H1 (cell line): ENCODE measurements at regions not wholly inside any gene's neighbourhood (a gene's known extent, or its start where the extent isn't known, plus 50 kb on each side); places are given as distances from the start of the nearest gene placed in this dataset.
A peak's percentile ranks its signal among the peaks of the same experiment; 100 is the strongest.

Source experiments
- CTCF ChIA-PET: fragments of 300-600 bp; sonication (Branson Sonifier 250); formaldehyde crosslinking; loops from one replicate; lab custom pipeline; 2021; ENCODE audit not compliant: partially characterized antibody; lab: Charles Lee
- POLR2A ChIA-PET: fragments of 300-600 bp; sonication (Branson Sonifier 250); formaldehyde crosslinking; loops from one replicate; lab custom pipeline; 2021; ENCODE audit warnings: inconsistent platforms; ENCODE audit not compliant: partially characterized antibody; lab: Charles Lee
- DNase-seq, 2 experiments: peaks; one replicate each; pipeline versions ENCODE4 v3.0.0 to v3.0.0-alpha.2; 2010 to 2022; ENCODE audit warnings: low spot score in 2 of 2, low read depth in 1 of 2, mixed read lengths in 1 of 2
- FAIRE-seq: peaks from 2 replicates; lab custom pipeline; 2011; peaks lifted over from hg19 to GRCh38; lab: Jason Lieb, UNC
- H2AFZ ChIP-seq: 2 replicates; pipeline ENCODE4 v1.8.1; 2012; ENCODE audit warnings: low read length, inconsistent platforms
- H2AK5ac ChIP-seq: 2 replicates; pipeline ENCODE4 v1.6.1; 2013; ENCODE audit warnings: low read depth, low read length
- H2BK120ac ChIP-seq: replicated peaks from 2 replicates; pipeline ENCODE3; 2013; ENCODE audit warnings: low read depth, low read length, inconsistent platforms
- H2BK12ac ChIP-seq: 2 replicates; pipeline ENCODE4 v1.6.1; 2013; ENCODE audit warnings: low read depth, low read length
- H2BK15ac ChIP-seq: 2 replicates; pipeline ENCODE4 v1.6.1; 2013; ENCODE audit warnings: low read length
- H2BK20ac ChIP-seq: 2 replicates; pipeline ENCODE4 v1.6.1; 2013; ENCODE audit warnings: low read length
- H2BK5ac ChIP-seq: 2 replicates; pipeline ENCODE4 v1.6.1; 2013; ENCODE audit warnings: low read depth, low read length
- H3K14ac ChIP-seq: 2 replicates; pipeline ENCODE4 v1.6.1; 2013; ENCODE audit warnings: inconsistent platforms; ENCODE audit not compliant: insufficient read length
- H3K18ac ChIP-seq: 2 replicates; pipeline ENCODE4 v1.6.1; 2013; ENCODE audit warnings: low read length; ENCODE audit errors: extremely low read depth
- H3K23ac ChIP-seq: 2 replicates; pipeline ENCODE4 v1.6.1; 2013; ENCODE audit warnings: inconsistent platforms; ENCODE audit not compliant: insufficient read length
- H3K23me2 ChIP-seq: 2 replicates; pipeline ENCODE4 v1.6.1; 2013; ENCODE audit warnings: low read depth, low read length
- H3K27ac ChIP-seq: 2 replicates; pipeline ENCODE4 v1.6.1; 2011; ENCODE audit warnings: low read depth, low read length, inconsistent platforms
- H3K27me3 ChIP-seq, 4 experiments: replicated peaks in 1 of 4; 1 replicate in 1 of 4; 2 replicates in 3 of 4; pipeline versions ENCODE4 v1.6.1 to v1.8.1; 2011 to 2013; ENCODE audit warnings: low read length in 3 of 4, mild to moderate bottlenecking in 3 of 4, inconsistent platforms in 2 of 4, mixed read lengths in 2 of 4, moderate library complexity in 1 of 4; ENCODE audit not compliant: control insufficient read depth in 3 of 4, insufficient read depth in 3 of 4; ENCODE audit errors: extremely low read depth in 1 of 4
- H3K36me3 ChIP-seq, 4 experiments: 2 replicates each; pipeline versions ENCODE4 v1.6.1 to v1.8.1; 2011 to 2013; ENCODE audit warnings: mild to moderate bottlenecking in 4 of 4, low read length in 3 of 4, moderate library complexity in 2 of 4, control low read depth in 1 of 4, inconsistent platforms in 1 of 4; ENCODE audit not compliant: insufficient read depth in 4 of 4, control insufficient read depth in 2 of 4
- H3K4ac ChIP-seq: replicated peaks from 2 replicates; pipeline ENCODE3; 2013; ENCODE audit warnings: low read length, low read depth, mixed read lengths, inconsistent platforms; ENCODE audit not compliant: insufficient read length
- H3K4me1 ChIP-seq, 4 experiments: replicated peaks in 1 of 4; 1 replicate in 1 of 4; 2 replicates in 3 of 4; pipeline versions ENCODE4 v1.6.1 to v1.8.1; 2011 to 2013; ENCODE audit warnings: low read length in 3 of 4, inconsistent platforms in 2 of 4, mixed read lengths in 1 of 4; ENCODE audit not compliant: insufficient read depth in 4 of 4, control insufficient read depth in 3 of 4
- H3K4me2 ChIP-seq, 2 experiments: 2 replicates each; pipeline versions ENCODE4 v1.6.1 to v1.8.1; 2011 to 2013; ENCODE audit warnings: low read depth in 2 of 2, low read length in 2 of 2, control low read depth in 1 of 2, inconsistent platforms in 1 of 2, mild to moderate bottlenecking in 1 of 2; ENCODE audit not compliant: insufficient read depth in 1 of 2
- H3K4me3 ChIP-seq, 4 experiments: fragments of 200-600, 300-600 bp in 1 of 4; sonication (generic), shearing (Covaris generic), sonication (Bioruptor Twin) in 1 of 4; 2 replicates each; pipeline versions ENCODE4 v1.5.1 to v1.8.1; 2011 to 2016; ENCODE audit warnings: low read length in 4 of 4, low read depth in 3 of 4, control low read depth in 2 of 4, inconsistent platforms in 2 of 4, mild to moderate bottlenecking in 2 of 4, mixed read lengths in 1 of 4, moderate library complexity in 1 of 4; ENCODE audit not compliant: insufficient read depth in 2 of 4; ENCODE audit errors: extremely low read depth in 1 of 4
- H3K56ac ChIP-seq: replicated peaks from 2 replicates; pipeline ENCODE3; 2013; ENCODE audit warnings: low read depth, mild to moderate bottlenecking, mixed read lengths, low read length, inconsistent platforms; ENCODE audit not compliant: insufficient read length
- H3K79me1 ChIP-seq: 2 replicates; pipeline ENCODE4 v1.6.1; 2013; ENCODE audit warnings: low read depth, low read length, control low read depth
- H3K79me2 ChIP-seq, 2 experiments: 2 replicates each; pipeline versions ENCODE4 v1.6.1 to v1.8.1; 2012 to 2013; ENCODE audit warnings: low read length in 2 of 2, mild to moderate bottlenecking in 2 of 2, inconsistent platforms in 1 of 2; ENCODE audit not compliant: insufficient read depth in 2 of 2, control insufficient read depth in 1 of 2
- H3K9ac ChIP-seq, 4 experiments: replicated peaks in 1 of 4; 1 replicate in 1 of 4; 2 replicates in 3 of 4; pipeline versions ENCODE4 v1.6.1 to v1.8.1; 2011 to 2013; ENCODE audit warnings: low read depth in 3 of 4, low read length in 3 of 4, control low read depth in 2 of 4, mild to moderate bottlenecking in 2 of 4, moderate library complexity in 2 of 4, inconsistent platforms in 1 of 4; ENCODE audit errors: extremely low read depth in 1 of 4
- H3K9me3 ChIP-seq, 2 experiments: 2 replicates each; pipeline versions ENCODE4 v1.6.1 to v1.8.1; 2012 to 2013; ENCODE audit warnings: mild to moderate bottlenecking in 2 of 2, moderate library complexity in 2 of 2, control low read depth in 1 of 2, inconsistent platforms in 1 of 2, low read depth in 1 of 2, low read length in 1 of 2, mixed read lengths in 1 of 2; ENCODE audit not compliant: insufficient read depth in 2 of 2
- H4K20me1 ChIP-seq, 2 experiments: replicated peaks in 1 of 2; 2 replicates each; pipeline versions ENCODE3 to v1.8.1; 2011 to 2013; ENCODE audit warnings: inconsistent platforms in 2 of 2, low read length in 2 of 2, mild to moderate bottlenecking in 1 of 2; ENCODE audit not compliant: insufficient read depth in 2 of 2, control insufficient read depth in 1 of 2
- H4K5ac ChIP-seq: 2 replicates; pipeline ENCODE4 v1.6.1; 2013; ENCODE audit warnings: low read length, low read depth, mixed read lengths, inconsistent platforms; ENCODE audit not compliant: insufficient read length
- H4K8ac ChIP-seq: 2 replicates; pipeline ENCODE4 v1.8.0; 2013; ENCODE audit warnings: mild to moderate bottlenecking, moderate library complexity, low read length, inconsistent platforms; ENCODE audit not compliant: insufficient read depth; ENCODE audit errors: extremely low read depth
- H4K91ac ChIP-seq: replicated peaks from 2 replicates; pipeline ENCODE3; 2013; ENCODE audit warnings: low read length, mixed read lengths, inconsistent platforms; ENCODE audit not compliant: insufficient read length
- CHD1 ChIP-seq: IDR thresholded peaks from 2 replicates; pipeline ENCODE4 v1.6.1; 2012; ENCODE audit warnings: low read depth, low read length, improper control_type of control experiment
- JUND ChIP-seq: IDR thresholded peaks from 2 replicates; pipeline ENCODE4 v1.6.1; 2011; ENCODE audit warnings: mild to moderate bottlenecking, improper control_type of control experiment, low read length
- MAFK ChIP-seq: IDR thresholded peaks from 2 replicates; pipeline ENCODE4 v1.6.1; 2012; ENCODE audit warnings: low read depth, mild to moderate bottlenecking, improper control_type of control experiment, low read length
- NRF1 ChIP-seq: IDR thresholded peaks from 2 replicates; pipeline ENCODE4 v1.6.1; 2011; ENCODE audit warnings: mild to moderate bottlenecking, low read depth, low read length, improper control_type of control experiment
- RAD21 ChIP-seq, 2 experiments: IDR thresholded peaks in 1 of 2; conservative IDR thresholded peaks in 1 of 2; 2 replicates each; pipeline ENCODE4 v1.6.1; 2011; ENCODE audit warnings: low read depth in 2 of 2, low read length in 2 of 2, improper control_type of control experiment in 1 of 2, inconsistent platforms in 1 of 2, mild to moderate bottlenecking in 1 of 2, moderate library complexity in 1 of 2
- SIN3A ChIP-seq, 2 experiments: IDR thresholded peaks in 1 of 2; conservative IDR thresholded peaks in 1 of 2; 2 replicates each; pipeline ENCODE4 v1.6.1; 2011 to 2012; ENCODE audit warnings: low read length in 2 of 2, improper control_type of control experiment in 1 of 2, low read depth in 1 of 2, mild to moderate bottlenecking in 1 of 2
- SIX5 ChIP-seq: IDR thresholded peaks from 2 replicates; pipeline ENCODE4 v1.6.1; 2011; ENCODE audit warnings: mild to moderate bottlenecking, low read depth, low read length
- WGBS, 2 experiments: shearing (Covaris generic) in 1 of 2; methylation state at CpG; one replicate each; pipeline versions ENCODE4 v1.1.6 to v1.1.7; 2013 to 2015; ENCODE audit warnings: low lambda C conversion rate in 2 of 2, mixed read lengths in 2 of 2, inconsistent platforms in 1 of 2, low coverage in 1 of 2, missing lambda C conversion rate in 1 of 2; ENCODE audit not compliant: insufficient replicate concordance in 2 of 2, insufficient coverage in 1 of 2, insufficient read length in 1 of 2; ENCODE audit errors: extremely low coverage in 1 of 2, missing lambda C conversion rate in 1 of 2; 5-methylcytosine and 5-hydroxymethylcytosine counted together

- Histone ChIP-seq H3K18ac (no peak overlapping the region), H3K4me1 (peaks cover 0 to 3% (median under 1%) of the 10 kb centered on the region in 4 experiments; a peak in 2 of 7 replicates), H2BK15ac (peak overlapping the region; percentile 61; the same call in 1 of the 2 replicates), H4K8ac (no peak overlapping the region), H3K23me2 (peaks cover 4% of the 10 kb centered on the region; the same call in 1 of the 2 replicates), H3K36me3 (no peaks in the 10 kb centered on the region), H3K23ac (no peak overlapping the region), H2BK12ac (0 out of 2 replicates have a peak overlapping the region, but pooled peaks have one; percentile 84), H2BK20ac (no peak overlapping the region), H4K91ac (no peak overlapping the region), H4K5ac (no peak overlapping the region), H3K27ac (no peak overlapping the region), H3K9ac (no peak overlapping the region), H3K79me2 (no peaks in the 10 kb centered on the region), H2BK5ac (peak overlapping the region; percentile 44; the same call in 1 of the 2 replicates), H3K27me3 (no peaks in the 10 kb centered on the region), H3K4me3 (no peak overlapping the region), H3K4me2 (no peak overlapping the region), H4K20me1 (no peaks in the 10 kb centered on the region), H2AFZ (no peak overlapping the region), H3K9me3 (no peaks in the 10 kb centered on the region), H2AK5ac (no peak overlapping the region), H3K14ac (no peak overlapping the region), H3K4ac (no peak overlapping the region), H3K79me1 (no peaks in the 10 kb centered on the region), H3K56ac (no peak overlapping the region), H2BK120ac (no peak overlapping the region)
- ChIA-PET POLR2A (no interaction called here), CTCF (interaction anchor here (0.6 to 2.5 kb wide), 21 partner anchors 8 to 388 kb away, joined by 3 to 6 read pairs (median 3); no protein-coding TSS in a partner anchor)
- DNase-seq (peak in 1 of 2 experiments; percentile 45), FAIRE-seq (no peak)
- 68% methylated on average over 3 of the region's 4 CpGs; no CpG with 5 or more reads in 1 of the 2 experiments for WGBS, 2 experiments
- TF ChIP-seq SIX5 = no peak
- no peak for TF ChIP-seq RAD21 (IDR thresholded peaks at IDR 0.05 in 1 of 2, conservative IDR thresholded peaks at IDR 0.05 in 1 of 2; ENCODE audit: low read depth in 2 of 2, low read length in 2 of 2)
- no peak for TF ChIP-seq SIN3A (conservative IDR thresholded peaks at IDR 0.05 in 1 of 2, IDR thresholded peaks at IDR 0.05 in 1 of 2; ENCODE audit: low read depth in 1 of 2, low read length in 2 of 2)
- no peak for TF ChIP-seq NRF1
- TF ChIP-seq JUND = no peak
- no peak for TF ChIP-seq MAFK
- TF ChIP-seq CHD1 = no peak
Measured at GRCh38 chr7:73971322-73971703, 56.7 kb upstream of the ELN start.
